KMS-11 (cell line): ENCODE measurements at regions not wholly inside any gene's neighbourhood (a gene's known extent, or its start where the extent isn't known, plus 50 kb on each side); places are given as distances from the start of the nearest gene placed in this dataset.

Source experiments
- H2AFZ ChIP-seq: fragments of 200-600 bp; sonication (generic); 2 replicates; pipeline ENCODE4 v1.6.1; 2016; ENCODE audit warnings: antibody characterized with exemption, mixed run types, low read depth
- H3K27ac ChIP-seq: fragments of 200-600 bp; sonication (generic); 2 replicates; pipeline ENCODE4 v1.6.1; 2016; ENCODE audit warnings: mild to moderate bottlenecking, mixed run types
- H3K27me3 ChIP-seq: fragments of 200-600 bp; sonication (generic); 2 replicates; pipeline ENCODE4 v1.6.1; 2017; ENCODE audit warnings: mild to moderate bottlenecking, low read depth, mixed run types, moderate library complexity; ENCODE audit not compliant: insufficient read depth
- H3K36me3 ChIP-seq: fragments of 200-600 bp; sonication (generic); 2 replicates; pipeline ENCODE4 v1.6.1; 2017; ENCODE audit warnings: mild to moderate bottlenecking, mixed run types; ENCODE audit not compliant: insufficient read depth
- H3K4me1 ChIP-seq: fragments of 200-600 bp; sonication (generic); 2 replicates; pipeline ENCODE4 v1.6.1; 2016; ENCODE audit warnings: mild to moderate bottlenecking, low read depth, mixed run types; ENCODE audit not compliant: poor library complexity, severe bottlenecking
- H3K4me2 ChIP-seq: fragments of 200-600 bp; sonication (generic); 2 replicates; pipeline ENCODE4 v1.7.0; 2016; ENCODE audit warnings: mild to moderate bottlenecking, mixed run types
- H3K4me3 ChIP-seq: fragments of 200-600 bp; sonication (generic); IDR thresholded peaks from 2 replicates; pipeline ENCODE4 v1.6.1; 2017; ENCODE audit warnings: low read depth, low read length, mixed read lengths; ENCODE audit not compliant: insufficient read depth
- H3K79me2 ChIP-seq: fragments of 200-600 bp; sonication (generic); 2 replicates; pipeline ENCODE4 v1.6.1; 2016; ENCODE audit warnings: low read depth, mixed run types; ENCODE audit not compliant: insufficient read depth
- H3K9ac ChIP-seq: fragments of 200-600 bp; sonication (generic); 2 replicates; pipeline ENCODE4 v1.6.1; 2016; ENCODE audit warnings: mild to moderate bottlenecking, mixed run types
- H4K20me1 ChIP-seq: fragments of 200-600 bp; sonication (generic); 2 replicates; pipeline ENCODE4 v1.6.1; 2016; ENCODE audit warnings: mild to moderate bottlenecking, mixed run types; ENCODE audit not compliant: insufficient read depth
- TF ChIP-seq, protein P1 (sequence below): fragments of 200-600 bp; sonication (generic); conservative IDR thresholded peaks from 2 replicates; pipeline ENCODE4 v1.6.1; 2017; ENCODE audit warnings: low read depth, mild to moderate bottlenecking, antibody characterized with exemption, low read length, moderate library complexity, mixed read lengths

- Histone ChIP-seq H4K20me1 (no peaks in the 10 kb centered on the region), H3K9ac (no peak overlapping the region), H3K4me3 (no peak overlapping the region), H3K36me3 (no peaks in the 10 kb centered on the region), H3K4me2 (no peak overlapping the region), H3K27ac (no peak overlapping the region), H3K4me1 (no peaks in the 10 kb centered on the region), H3K27me3 (no peaks in the 10 kb centered on the region), H2AFZ (no peak overlapping the region), H3K79me2 (no peaks in the 10 kb centered on the region)
- TF ChIP-seq, protein P1, sequence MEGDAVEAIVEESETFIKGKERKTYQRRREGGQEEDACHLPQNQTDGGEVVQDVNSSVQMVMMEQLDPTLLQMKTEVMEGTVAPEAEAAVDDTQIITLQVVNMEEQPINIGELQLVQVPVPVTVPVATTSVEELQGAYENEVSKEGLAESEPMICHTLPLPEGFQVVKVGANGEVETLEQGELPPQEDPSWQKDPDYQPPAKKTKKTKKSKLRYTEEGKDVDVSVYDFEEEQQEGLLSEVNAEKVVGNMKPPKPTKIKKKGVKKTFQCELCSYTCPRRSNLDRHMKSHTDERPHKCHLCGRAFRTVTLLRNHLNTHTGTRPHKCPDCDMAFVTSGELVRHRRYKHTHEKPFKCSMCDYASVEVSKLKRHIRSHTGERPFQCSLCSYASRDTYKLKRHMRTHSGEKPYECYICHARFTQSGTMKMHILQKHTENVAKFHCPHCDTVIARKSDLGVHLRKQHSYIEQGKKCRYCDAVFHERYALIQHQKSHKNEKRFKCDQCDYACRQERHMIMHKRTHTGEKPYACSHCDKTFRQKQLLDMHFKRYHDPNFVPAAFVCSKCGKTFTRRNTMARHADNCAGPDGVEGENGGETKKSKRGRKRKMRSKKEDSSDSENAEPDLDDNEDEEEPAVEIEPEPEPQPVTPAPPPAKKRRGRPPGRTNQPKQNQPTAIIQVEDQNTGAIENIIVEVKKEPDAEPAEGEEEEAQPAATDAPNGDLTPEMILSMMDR: no peak
Observed at GRCh38 chr18:72922895-72923294, 55.1 kb upstream of the NETO1 start.
